Islet precursor cell (in vitro differentiated cells): ENCODE measurements at regions not wholly inside any gene's neighbourhood (a gene's known extent, or its start where the extent isn't known, plus 50 kb on each side); places are given as distances from the start of the nearest gene placed in this dataset.

Experiments used
- DNase-seq: peaks from one replicate; pipeline ENCODE4 v3.0.0-alpha.2; 2018

GRCh38 chr5:56339732-56340131 lies 106.6 kb upstream of the ANKRD55 start:
- no peak for DNase-seq

- DNase-seq = no peak
Measured at GRCh38 chr5:56337715-56338319, 104.7 kb upstream of the ANKRD55 start.

- DNase-seq = no peak
Measured at GRCh38 chr5:56335212-56335611, 102.1 kb upstream of the ANKRD55 start.

GRCh38 chr5:56330806-56331205 lies 97.7 kb upstream of the ANKRD55 start:
- DNase-seq = no peak

- DNase-seq = no peak
Measured at GRCh38 chr5:56330167-56330566, 97.0 kb upstream of the ANKRD55 start.

- DNase-seq = no peak
Measured at GRCh38 chr5:56329652-56330051, 96.5 kb upstream of the ANKRD55 start.

GRCh38 chr5:56328753-56329560 lies 95.8 kb upstream of the ANKRD55 start:
- DNase-seq = peak; percentile 61

- DNase-seq = no peak
Measured at GRCh38 chr5:56327809-56328208, 94.7 kb upstream of the ANKRD55 start.

GRCh38 chr5:56326770-56327169 lies 93.6 kb upstream of the ANKRD55 start:
- DNase-seq = no peak

- DNase-seq = no peak
Measured at GRCh38 chr5:56326116-56326515, 93.0 kb upstream of the ANKRD55 start.

- no peak for DNase-seq
Measured at GRCh38 chr5:56325039-56325438, 91.9 kb upstream of the ANKRD55 start.

GRCh38 chr5:56323505-56323904 lies 90.4 kb upstream of the ANKRD55 start:
- DNase-seq = peak; percentile 84

GRCh38 chr5:56322592-56322991 lies 89.5 kb upstream of the ANKRD55 start:
- no peak for DNase-seq

GRCh38 chr5:56321236-56321881 lies 88.2 kb upstream of the ANKRD55 start:
- DNase-seq = no peak

GRCh38 chr5:56320686-56321085 lies 87.6 kb upstream of the ANKRD55 start:
- no peak for DNase-seq

GRCh38 chr5:56319526-56320181 lies 86.5 kb upstream of the ANKRD55 start:
- DNase-seq = peak; percentile 84

GRCh38 chr5:56317923-56318561 lies 84.9 kb upstream of the ANKRD55 start:
- no peak for DNase-seq

- DNase-seq = no peak
Measured at GRCh38 chr5:56316299-56316994, 83.3 kb upstream of the ANKRD55 start.

- DNase-seq = no peak
Measured at GRCh38 chr5:56314529-56314928, 81.4 kb upstream of the ANKRD55 start.

GRCh38 chr5:56313596-56313995 lies 80.5 kb upstream of the ANKRD55 start:
- no peak for DNase-seq

- DNase-seq = no peak
Measured at GRCh38 chr5:56313004-56313531, 79.9 kb upstream of the ANKRD55 start.

GRCh38 chr5:56311306-56311905 lies 78.3 kb upstream of the ANKRD55 start:
- no peak for DNase-seq
